Kidney (tissue), 13 donors: ENCODE measurements at regions not wholly inside any gene's neighbourhood (a gene's known extent, or its start where the extent isn't known, plus 50 kb on each side); places are given as distances from the start of the nearest gene placed in this dataset.

Experiments used
- DNase-seq, 5 donors: peaks; one replicate each; pipeline ENCODE4 v3.0.0-alpha.2; 2013 to 2020
- FAIRE-seq: peaks from 2 replicates; lab custom pipeline; 2012; peaks lifted over from hg19 to GRCh38; lab: Jason Lieb, UNC
- H3K27ac ChIP-seq, 2 donors: one replicate each; pipeline ENCODE4 v1.7.0; 2013; ENCODE audit warnings: low read depth in 2 of 2, low read length in 2 of 2, inconsistent platforms in 1 of 2
- H3K27me3 ChIP-seq: one replicate; pipeline ENCODE4 v1.7.1; 2013; ENCODE audit warnings: low read length, inconsistent platforms; ENCODE audit not compliant: control insufficient read depth, insufficient read depth
- H3K36me3 ChIP-seq, 3 donors: one replicate each; pipeline versions ENCODE4 v1.7.0 to v1.7.1; 2013; ENCODE audit warnings: low read length in 3 of 3, control low read depth in 1 of 3, inconsistent platforms in 1 of 3; ENCODE audit not compliant: insufficient read depth in 3 of 3, control insufficient read depth in 2 of 3
- H3K4me1 ChIP-seq, 3 donors: one replicate each; pipeline versions ENCODE4 v1.7.0 to v1.7.1; 2013; ENCODE audit warnings: low read length in 3 of 3, inconsistent platforms in 1 of 3, low read depth in 1 of 3; ENCODE audit not compliant: control insufficient read depth in 2 of 3, insufficient read depth in 2 of 3
- H3K4me3 ChIP-seq, 3 donors: one replicate each; pipeline versions ENCODE4 v1.7.0 to v1.8.1; 2013; ENCODE audit warnings: low read length in 3 of 3, control low read depth in 1 of 3, inconsistent platforms in 1 of 3
- H3K9ac ChIP-seq, 3 donors: one replicate each; pipeline versions ENCODE4 v1.7.0 to v1.7.1; 2013; ENCODE audit warnings: low read length in 3 of 3, control low read depth in 1 of 3, inconsistent platforms in 1 of 3
- H3K9me3 ChIP-seq, 3 donors: one replicate each; pipeline versions ENCODE4 v1.7.0 to v1.7.1; 2013; ENCODE audit warnings: low read length in 3 of 3, control low read depth in 1 of 3, inconsistent platforms in 1 of 3; ENCODE audit not compliant: control insufficient read depth in 2 of 3, insufficient read depth in 1 of 3
- intact Hi-C: fragments of 100-400 bp; cut with DNase I; formaldehyde crosslinking; loops from one replicate; pipeline ENCODE4 v1.11.1; 2022
- TF ChIP-seq, protein P1 (sequence below): IDR thresholded peaks from 3 replicates; pipeline ENCODE4 v1.5.1; 2012; ENCODE audit warnings: mild to moderate bottlenecking, moderate library complexity, borderline replicate concordance; ENCODE audit not compliant: insufficient read depth; ENCODE audit errors: extremely low read depth
- donor health status: control.
- donor health status: control.
- donor health status: control.
- donor health status: control.
- donor health status: control.
- donor health status: DM: yes; HTN: yes; CAD: no.
- donor health status: Normal renal cell carcinoma (clear cell type).

DNA sequence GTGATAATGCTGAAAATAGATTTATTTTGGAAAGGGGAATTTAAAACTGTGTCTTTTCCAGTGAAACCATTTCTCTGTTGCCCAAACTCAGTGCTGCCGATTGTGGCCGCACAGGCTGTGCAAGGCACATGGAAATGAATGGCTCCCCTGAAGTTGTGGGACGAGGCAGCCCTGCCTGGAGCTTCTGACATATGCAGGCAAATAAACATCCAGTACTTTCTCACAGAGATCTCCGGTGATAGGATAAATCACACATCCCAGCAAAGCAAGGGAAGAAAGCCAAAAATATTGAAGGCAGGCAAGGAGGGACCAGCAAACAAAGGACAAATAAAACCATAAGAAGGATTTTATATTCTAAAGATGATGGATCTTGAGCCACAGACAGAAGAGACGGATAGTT is 464.5 kb downstream of the MTRR start:
- Histone ChIP-seq H3K9ac (no peak overlapping the region), H3K36me3 (no peaks in the 10 kb centered on the region), H3K27me3 (no peaks in the 10 kb centered on the region), H3K4me1 (no peaks in the 10 kb centered on the region), H3K4me3 (no peak overlapping the region), H3K9me3 (no peaks in the 10 kb centered on the region), H3K27ac (no peak overlapping the region)
- FAIRE-seq = no peak
- intact Hi-C loops = no loop called here
- TF ChIP-seq, protein P1, sequence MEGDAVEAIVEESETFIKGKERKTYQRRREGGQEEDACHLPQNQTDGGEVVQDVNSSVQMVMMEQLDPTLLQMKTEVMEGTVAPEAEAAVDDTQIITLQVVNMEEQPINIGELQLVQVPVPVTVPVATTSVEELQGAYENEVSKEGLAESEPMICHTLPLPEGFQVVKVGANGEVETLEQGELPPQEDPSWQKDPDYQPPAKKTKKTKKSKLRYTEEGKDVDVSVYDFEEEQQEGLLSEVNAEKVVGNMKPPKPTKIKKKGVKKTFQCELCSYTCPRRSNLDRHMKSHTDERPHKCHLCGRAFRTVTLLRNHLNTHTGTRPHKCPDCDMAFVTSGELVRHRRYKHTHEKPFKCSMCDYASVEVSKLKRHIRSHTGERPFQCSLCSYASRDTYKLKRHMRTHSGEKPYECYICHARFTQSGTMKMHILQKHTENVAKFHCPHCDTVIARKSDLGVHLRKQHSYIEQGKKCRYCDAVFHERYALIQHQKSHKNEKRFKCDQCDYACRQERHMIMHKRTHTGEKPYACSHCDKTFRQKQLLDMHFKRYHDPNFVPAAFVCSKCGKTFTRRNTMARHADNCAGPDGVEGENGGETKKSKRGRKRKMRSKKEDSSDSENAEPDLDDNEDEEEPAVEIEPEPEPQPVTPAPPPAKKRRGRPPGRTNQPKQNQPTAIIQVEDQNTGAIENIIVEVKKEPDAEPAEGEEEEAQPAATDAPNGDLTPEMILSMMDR = no peak
- no peak for DNase-seq

DNA sequence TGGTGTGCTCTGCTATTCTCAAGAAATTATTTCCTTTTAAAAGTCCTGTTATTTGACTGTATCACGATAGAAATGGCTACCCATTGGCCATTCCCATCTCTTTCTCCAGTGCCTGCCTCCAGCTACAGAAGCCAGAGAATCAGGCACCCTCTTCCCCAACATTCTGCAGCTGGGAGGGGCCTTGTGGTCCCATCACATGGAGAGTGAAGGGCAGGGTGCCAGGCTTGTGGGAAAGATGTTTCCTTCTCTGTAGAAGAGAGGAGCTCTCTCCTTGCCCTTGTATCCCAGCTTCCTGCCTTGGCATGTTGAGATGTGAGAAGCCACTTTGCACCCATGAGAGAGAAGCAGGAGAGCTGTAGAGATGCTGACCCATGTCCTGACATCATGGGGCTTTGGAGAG is 465.0 kb downstream of the MTRR start:
- intact Hi-C loops = no loop called here
- H3K27ac ChIP-seq = no peak overlapping the region

DNA sequence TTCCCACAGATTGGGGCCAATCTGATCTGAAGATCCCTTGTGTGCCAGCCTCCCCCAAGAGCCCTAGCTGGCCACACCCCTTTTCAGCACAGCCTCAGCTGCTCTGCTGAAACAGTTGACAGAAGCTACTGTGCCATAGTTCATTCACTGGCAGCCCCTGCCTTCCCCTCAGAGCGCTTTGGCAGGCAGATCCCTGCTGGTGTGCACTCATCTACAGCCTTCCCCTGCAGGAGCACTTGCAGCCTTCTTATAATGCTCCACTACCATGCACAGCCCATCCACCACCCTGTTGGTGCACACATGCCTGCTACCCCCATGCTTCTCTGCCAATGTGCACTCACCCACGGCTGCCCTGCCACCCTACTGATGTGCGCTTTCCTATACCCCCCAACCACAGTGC is 471.3 kb downstream of the MTRR start:
- Histone ChIP-seq H3K9me3 (no peaks in the 10 kb centered on the region), H3K9ac (no peak overlapping the region), H3K4me3 (no peak overlapping the region), H3K27me3 (no peaks in the 10 kb centered on the region), H3K27ac (no peak overlapping the region), H3K4me1 (no peaks in the 10 kb centered on the region), H3K36me3 (no peaks in the 10 kb centered on the region)
- FAIRE-seq (no peak), DNase-seq (no peak)
- intact Hi-C loops = no loop called here
- TF ChIP-seq, protein P1 = no peak

More for the DNA sequence above, 465.0 kb downstream of the MTRR start:
- no peaks in the 10 kb centered on the region for H3K9me3 ChIP-seq
- H3K9ac ChIP-seq = no peak overlapping the region
- H3K36me3 ChIP-seq = no peaks in the 10 kb centered on the region
- no peaks in the 10 kb centered on the region for H3K4me1 ChIP-seq
- no peaks in the 10 kb centered on the region for H3K27me3 ChIP-seq
- no peak overlapping the region for H3K4me3 ChIP-seq
- TF ChIP-seq, protein P1 = no peak
- FAIRE-seq (no peak), DNase-seq (no peak)

DNA sequence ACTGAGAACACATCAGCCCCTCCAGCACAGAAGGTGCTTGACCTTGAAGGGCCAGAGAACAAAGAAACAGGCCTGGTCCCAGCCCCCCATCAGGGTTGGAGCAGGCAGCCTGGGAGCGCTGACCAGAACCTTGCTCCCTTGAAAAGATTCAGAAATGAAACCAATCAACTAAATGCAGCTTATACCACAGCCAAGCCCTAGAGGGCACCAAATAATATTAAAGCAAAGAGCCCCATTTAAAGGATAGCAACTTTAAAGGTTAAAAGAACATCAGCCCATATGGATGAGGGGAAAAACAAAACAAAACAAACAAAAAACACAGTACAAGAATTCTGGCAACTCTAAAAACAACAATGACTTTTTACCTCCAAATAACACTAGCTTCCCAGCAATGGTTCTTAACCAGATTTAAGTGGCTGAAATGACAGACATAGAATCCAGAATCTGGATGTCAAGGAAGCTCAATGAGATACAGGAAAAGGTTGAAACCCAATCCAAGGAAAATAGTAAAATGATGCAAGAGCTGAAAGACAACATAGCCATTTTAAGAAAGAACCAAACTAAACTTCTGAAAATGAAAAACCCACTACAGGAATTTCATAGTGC is 471.9 kb downstream of the MTRR start:
- DNase-seq (peak in 3 of 5 donors; percentile 15 to 28 (median 27)), FAIRE-seq (no peak)
- H3K27ac ChIP-seq = no peak overlapping the region
- no peak overlapping the region for H3K4me3 ChIP-seq
- H3K27me3 ChIP-seq = no peaks in the 10 kb centered on the region
- TF ChIP-seq, protein P1 = peak; percentile 48
- no peak overlapping the region for H3K9ac ChIP-seq
- H3K4me1 ChIP-seq = no peaks in the 10 kb centered on the region
- H3K9me3 ChIP-seq = no peaks in the 10 kb centered on the region
- intact Hi-C loops = no loop called here
- no peaks in the 10 kb centered on the region for H3K36me3 ChIP-seq
